Endothelial cell of umbilical vein (primary cell): ENCODE measurements at regions not wholly inside any gene's neighbourhood (a gene's known extent, or its start where the extent isn't known, plus 50 kb on each side); places are given as distances from the start of the nearest gene placed in this dataset.

Experiments used
- BruUV-seq: library from RNA; stranded (reverse); fragments of 400-500 nt; replicated peaks from 2 replicates; lab custom pipeline; 2021; lab: Mats Ljungman, UMichigan
- CTCF ChIA-PET: fragments of 300-600, 350-600 bp; sonication (Branson Sonifier 250); formaldehyde crosslinking; loops from one replicate; lab custom pipeline; 2021; ENCODE audit warnings: antibody characterized with exemption, inconsistent platforms; lab: Charles Lee
- POLR2A ChIA-PET: fragments of 300-600, 350-600 bp; sonication (Branson Sonifier 250); formaldehyde crosslinking; loops from one replicate; lab custom pipeline; 2021; ENCODE audit warnings: antibody characterized with exemption, inconsistent platforms; lab: Charles Lee
- DNase-seq: peaks from one replicate; pipeline ENCODE4 v3.0.0-alpha.2; 2011; ENCODE audit warnings: low read depth, low spot score
- FAIRE-seq: peaks from 2 replicates; lab custom pipeline; 2011; peaks lifted over from hg19 to GRCh38; lab: Jason Lieb, UNC
- H2AFZ ChIP-seq: 2 replicates; pipeline ENCODE4 v1.6.0; 2012; ENCODE audit warnings: low read depth, low read length, control low read depth, inconsistent platforms
- H3K27ac ChIP-seq: 2 replicates; pipeline ENCODE4 v1.5.1; 2011; ENCODE audit warnings: low read depth, mild to moderate bottlenecking, control low read depth, low read length, moderate library complexity; ENCODE audit not compliant: insufficient read depth
- H3K27me3 ChIP-seq, 2 experiments: 2 replicates each; pipeline versions ENCODE4 v1.6.0 to v1.6.1; 2011; ENCODE audit warnings: low read length in 2 of 2, mixed read lengths in 1 of 2; ENCODE audit not compliant: control insufficient read depth in 2 of 2, insufficient read depth in 2 of 2
- H3K36me3 ChIP-seq, 2 experiments: 2 replicates in 1 of 2; 3 replicates in 1 of 2; pipeline ENCODE4 v1.5.1; 2011; ENCODE audit warnings: low read length in 2 of 2, mild to moderate bottlenecking in 1 of 2, moderate library complexity in 1 of 2; ENCODE audit not compliant: control insufficient read depth in 2 of 2, insufficient read depth in 2 of 2; ENCODE audit errors: extremely low read depth in 1 of 2
- H3K4me1 ChIP-seq: 3 replicates; pipeline ENCODE4 v1.5.1; 2011; ENCODE audit warnings: mild to moderate bottlenecking, low read length; ENCODE audit not compliant: control insufficient read depth, insufficient read depth; ENCODE audit errors: extremely low read depth
- H3K4me2 ChIP-seq: 2 replicates; pipeline ENCODE4 v1.6.1; 2011; ENCODE audit warnings: low read length, control low read depth, mixed read lengths; ENCODE audit not compliant: insufficient read depth
- H3K4me3 ChIP-seq, 3 experiments: fragments of 200-600 bp in 1 of 3; sonication (generic), shearing (Covaris generic) in 1 of 3; replicated peaks in 1 of 3; 2 replicates each; pipeline ENCODE4 v1.5.1; 2011 to 2016; ENCODE audit warnings: control low read depth in 3 of 3, low read length in 3 of 3, mild to moderate bottlenecking in 2 of 3, inconsistent platforms in 1 of 3, low read depth in 1 of 3, moderate library complexity in 1 of 3; ENCODE audit not compliant: insufficient read depth in 1 of 3
- H3K79me2 ChIP-seq: 2 replicates; pipeline ENCODE4 v1.6.0; 2012; ENCODE audit warnings: low read length, inconsistent platforms; ENCODE audit not compliant: control insufficient read depth, insufficient read depth
- H3K9ac ChIP-seq: replicated peaks from 2 replicates; pipeline ENCODE3; 2011; ENCODE audit warnings: low read length, control low read depth; ENCODE audit not compliant: insufficient read depth; ENCODE audit errors: extremely low read depth
- H3K9me1 ChIP-seq: replicated peaks from 3 replicates; pipeline ENCODE4 v1.6.0; 2011; ENCODE audit warnings: mild to moderate bottlenecking, low read length; ENCODE audit not compliant: control insufficient read depth, insufficient read depth; ENCODE audit errors: extremely low read depth
- H3K9me3 ChIP-seq: replicated peaks from 2 replicates; pipeline ENCODE4 v1.5.1; 2012; ENCODE audit warnings: low read length, inconsistent platforms; ENCODE audit not compliant: control insufficient read depth, insufficient read depth
- H4K20me1 ChIP-seq: replicated peaks from 2 replicates; pipeline ENCODE3; 2011; ENCODE audit warnings: mild to moderate bottlenecking, low read length; ENCODE audit not compliant: control insufficient read depth, insufficient read depth; ENCODE audit errors: extremely low read depth
- EZH2 ChIP-seq: IDR thresholded peaks from 2 replicates; pipeline ENCODE4 v1.6.1; 2012; ENCODE audit warnings: borderline replicate concordance, low read depth, mild to moderate bottlenecking, moderate library complexity, low read length, inconsistent platforms; ENCODE audit not compliant: severe bottlenecking
- FOS ChIP-seq: IDR thresholded peaks from 2 replicates; pipeline ENCODE4 v1.6.1; 2011; ENCODE audit warnings: mild to moderate bottlenecking, low read length, moderate library complexity, borderline replicate concordance; ENCODE audit not compliant: insufficient read depth
- GATA2 ChIP-seq: IDR thresholded peaks from 2 replicates; pipeline ENCODE4 v1.7.0; 2011; ENCODE audit warnings: low read depth, mild to moderate bottlenecking, moderate library complexity, mixed read lengths, low read length; ENCODE audit not compliant: insufficient read length, insufficient read depth
- JUN ChIP-seq: IDR thresholded peaks from 2 replicates; pipeline ENCODE4 v1.6.1; 2011; ENCODE audit warnings: borderline replicate concordance, low read depth; ENCODE audit not compliant: insufficient read length, insufficient read depth
- MYC ChIP-seq: IDR thresholded peaks from one replicate; pipeline ENCODE4 v1.6.1; 2011; ENCODE audit warnings: mild to moderate bottlenecking, low read depth, low read length
- POLR2A ChIP-seq: IDR thresholded peaks from 2 replicates; pipeline ENCODE4 v1.6.1; 2012; ENCODE audit warnings: low read depth, mild to moderate bottlenecking, control low read depth, low read length
- POLR2AphosphoS5 ChIP-seq: IDR thresholded peaks from 2 replicates; pipeline ENCODE4 v1.6.1; 2012; ENCODE audit warnings: low read depth, mild to moderate bottlenecking, control low read depth, low read length, moderate library complexity; ENCODE audit not compliant: insufficient read depth
- dilution Hi-C: fragments of 300-500 bp; cut with MboI; formaldehyde crosslinking; loops from one replicate; pipeline ENCODE4 v1.15.0; 2019; ENCODE audit warnings: low sequenced_read_pairs; ENCODE audit not compliant: extremely low pct_ligation_motif_present
- intact Hi-C: fragments of 100-400 bp; cut with micrococcal nuclease; formaldehyde crosslinking; loops from one replicate; pipeline ENCODE4 v1.10.0; 2022
- TF ChIP-seq, protein P1 (sequence below): IDR thresholded peaks from 2 replicates; pipeline ENCODE4 v1.6.1; 2011; ENCODE audit not compliant: insufficient read depth, insufficient read length
- TF ChIP-seq, protein P2 (sequence below), 2 donors: IDR thresholded peaks; 1 replicate in 1 of 2; 2 replicates in 1 of 2; pipeline ENCODE4 v1.5.1; 2011; ENCODE audit warnings: low read length in 2 of 2, mild to moderate bottlenecking in 2 of 2, moderate library complexity in 2 of 2, control low read depth in 1 of 2, inconsistent platforms in 1 of 2, low read depth in 1 of 2; ENCODE audit not compliant: insufficient read depth in 1 of 2; ENCODE audit errors: extremely low read depth in 1 of 2

DNA sequence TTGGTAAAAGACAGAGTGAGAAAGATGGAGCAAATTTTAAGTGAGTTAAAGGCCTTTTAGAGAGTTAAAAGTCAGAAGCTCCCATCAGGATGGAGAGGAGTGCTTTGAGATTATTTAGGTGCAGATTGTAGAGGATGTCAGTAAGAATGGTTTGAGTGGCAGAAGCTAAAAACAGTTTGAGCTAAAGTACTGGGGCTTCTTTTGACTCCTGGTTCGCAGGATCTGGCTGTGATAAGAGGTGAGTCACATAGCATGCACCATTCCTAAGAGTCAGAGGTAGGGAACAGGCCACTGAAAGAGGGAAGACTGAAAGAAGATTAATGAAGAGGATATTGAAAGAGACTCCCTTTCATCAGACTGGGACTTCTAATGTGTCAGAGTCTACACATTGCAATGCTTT lies 1047.9 kb upstream of the MAP3K7 start:
- Histone ChIP-seq H3K9me1 (no peaks in the 10 kb centered on the region), H3K4me2 (no peak overlapping the region), H3K4me3 (no peak overlapping the region), H3K4me1 (no peaks in the 10 kb centered on the region), H3K9ac (no peak overlapping the region), H4K20me1 (no peaks in the 10 kb centered on the region), H3K79me2 (no peaks in the 10 kb centered on the region), H2AFZ (no peak overlapping the region), H3K27ac (no peak overlapping the region), H3K9me3 (no peaks in the 10 kb centered on the region), H3K36me3 (no peaks in the 10 kb centered on the region), H3K27me3 (no peaks in the 10 kb centered on the region)
- no TSS peak for BruUV-seq
- TF ChIP-seq FOS, result no peak
- TF ChIP-seq, protein P1, sequence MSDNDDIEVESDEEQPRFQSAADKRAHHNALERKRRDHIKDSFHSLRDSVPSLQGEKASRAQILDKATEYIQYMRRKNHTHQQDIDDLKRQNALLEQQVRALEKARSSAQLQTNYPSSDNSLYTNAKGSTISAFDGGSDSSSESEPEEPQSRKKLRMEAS, result no peak
- no peak for TF ChIP-seq JUN
- TF ChIP-seq, protein P2, sequence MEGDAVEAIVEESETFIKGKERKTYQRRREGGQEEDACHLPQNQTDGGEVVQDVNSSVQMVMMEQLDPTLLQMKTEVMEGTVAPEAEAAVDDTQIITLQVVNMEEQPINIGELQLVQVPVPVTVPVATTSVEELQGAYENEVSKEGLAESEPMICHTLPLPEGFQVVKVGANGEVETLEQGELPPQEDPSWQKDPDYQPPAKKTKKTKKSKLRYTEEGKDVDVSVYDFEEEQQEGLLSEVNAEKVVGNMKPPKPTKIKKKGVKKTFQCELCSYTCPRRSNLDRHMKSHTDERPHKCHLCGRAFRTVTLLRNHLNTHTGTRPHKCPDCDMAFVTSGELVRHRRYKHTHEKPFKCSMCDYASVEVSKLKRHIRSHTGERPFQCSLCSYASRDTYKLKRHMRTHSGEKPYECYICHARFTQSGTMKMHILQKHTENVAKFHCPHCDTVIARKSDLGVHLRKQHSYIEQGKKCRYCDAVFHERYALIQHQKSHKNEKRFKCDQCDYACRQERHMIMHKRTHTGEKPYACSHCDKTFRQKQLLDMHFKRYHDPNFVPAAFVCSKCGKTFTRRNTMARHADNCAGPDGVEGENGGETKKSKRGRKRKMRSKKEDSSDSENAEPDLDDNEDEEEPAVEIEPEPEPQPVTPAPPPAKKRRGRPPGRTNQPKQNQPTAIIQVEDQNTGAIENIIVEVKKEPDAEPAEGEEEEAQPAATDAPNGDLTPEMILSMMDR (IDR thresholded peaks at IDR 0.05; ENCODE audit: extremely low read depth in 1 of 2, insufficient read depth in 1 of 2, low read depth in 1 of 2, low read length in 2 of 2), result no peak
- ChIA-PET CTCF (no interaction called here), POLR2A (no interaction called here)
- DNase-seq (no peak), FAIRE-seq (no peak)
- dilution Hi-C loops (no loop called here), intact Hi-C loops (no loop called here)

DNA sequence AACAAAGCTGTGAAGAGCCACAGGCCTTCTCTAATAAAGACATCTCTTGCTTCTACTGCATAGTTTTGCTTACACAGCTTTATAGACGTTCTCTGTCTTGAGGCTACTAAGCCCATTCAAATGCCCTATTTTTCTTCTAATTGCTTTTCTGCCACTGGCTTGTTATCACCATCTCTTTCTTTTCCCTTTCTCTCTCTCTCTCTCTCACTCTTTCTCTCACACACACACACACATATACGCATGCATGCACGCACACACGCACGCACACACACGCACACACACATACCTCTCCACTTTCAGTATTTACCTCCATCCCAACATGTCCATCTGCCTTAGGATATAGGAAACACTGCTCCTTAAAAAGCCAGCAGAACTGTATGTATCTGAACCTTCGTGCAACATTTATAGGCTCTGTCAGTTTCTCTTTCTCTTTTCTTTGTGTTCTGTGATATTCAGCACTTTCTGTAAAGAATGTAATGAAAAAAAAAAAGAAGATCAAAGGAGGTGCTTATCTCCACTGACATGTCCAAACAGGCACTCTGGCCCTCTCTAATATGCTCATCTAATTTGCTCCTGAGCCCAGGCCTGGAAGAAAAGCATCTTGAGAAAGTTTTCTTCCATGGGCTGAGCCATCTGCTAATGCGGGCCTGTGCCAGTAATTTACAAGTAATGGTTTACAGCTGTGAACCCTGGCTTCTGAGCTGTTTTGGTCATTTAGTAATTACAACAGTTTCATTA lies 1046.7 kb upstream of the MAP3K7 start:
- intact Hi-C loops, result no loop called here

More for the DNA sequence above, 1046.7 kb upstream of the MAP3K7 start:
- DNase-seq (no peak), FAIRE-seq (no peak)
- dilution Hi-C loops, result no loop called here
- ChIA-PET POLR2A (no interaction called here), CTCF (no interaction called here)
- Histone ChIP-seq H3K79me2 (no peaks in the 10 kb centered on the region), H3K27ac (no peak overlapping the region), H3K9ac (no peak overlapping the region), H3K4me3 (no peak overlapping the region), H3K36me3 (no peaks in the 10 kb centered on the region), H3K9me3 (no peaks in the 10 kb centered on the region), H4K20me1 (no peaks in the 10 kb centered on the region), H3K4me2 (no peak overlapping the region), H3K9me1 (no peaks in the 10 kb centered on the region), H3K27me3 (no peaks in the 10 kb centered on the region), H3K4me1 (no peaks in the 10 kb centered on the region), H2AFZ (no peak overlapping the region)
- BruUV-seq, result no TSS peak
- TF ChIP-seq, protein P2 (IDR thresholded peaks at IDR 0.05; ENCODE audit: extremely low read depth in 1 of 2, insufficient read depth in 1 of 2, low read depth in 1 of 2, low read length in 2 of 2), result no peak
- no peak for TF ChIP-seq POLR2AphosphoS5
- TF ChIP-seq POLR2A, result no peak
- TF ChIP-seq JUN, result no peak
- TF ChIP-seq EZH2, result no peak
- TF ChIP-seq, protein P1, result no peak
- no peak for TF ChIP-seq FOS
- no peak for TF ChIP-seq MYC
- no peak for TF ChIP-seq GATA2
